ENCODE measurements at regions not wholly inside any gene's neighbourhood (a gene's known extent, or its start where the extent isn't known, plus 50 kb on each side); places are given as distances from the start of the nearest gene placed in this dataset.

GRCh38 chr2:30073523-30073922, 73.3 kb upstream of the YPEL5 start:
- TF ChIP-seq CTCF (conservative IDR thresholded peaks at IDR 0.05; ENCODE audit: low read depth, low read length) (no peak), EZH2phosphoT487 (IDR thresholded peaks at IDR 0.05; ENCODE audit: borderline replicate concordance, low read length) (no peak)

Data from PC-3 (cell line).